PC-9 (cell line): ENCODE measurements at regions not wholly inside any gene's neighbourhood (a gene's known extent, or its start where the extent isn't known, plus 50 kb on each side); places are given as distances from the start of the nearest gene placed in this dataset.

Source experiments
- BruUV-seq: library from RNA; stranded (reverse); fragments of 400-500 nt; replicated peaks from 2 replicates; lab custom pipeline; 2021; lab: Mats Ljungman, UMichigan
- CTCF ChIA-PET: fragments of 300-600 bp; sonication (Branson Sonifier 250); formaldehyde crosslinking; loops from one replicate; lab custom pipeline; 2022; ENCODE audit warnings: antibody characterized with exemption; lab: Charles Lee
- POLR2A ChIA-PET: fragments of 300-600 bp; sonication (Branson Sonifier 250); formaldehyde crosslinking; loops from one replicate; lab custom pipeline; 2022; ENCODE audit warnings: antibody characterized with exemption; ENCODE audit not compliant: unreplicated experiment; lab: Charles Lee
- DNase-seq, 2 experiments: peaks; one replicate each; pipeline versions ENCODE4 v3.0.0 to v3.0.0-alpha.2; 2015 to 2022; ENCODE audit warnings: mixed read lengths in 1 of 2
- H2AFZ ChIP-seq: fragments of 200-600 bp; sonication (generic); 2 replicates; pipeline ENCODE4 v1.8.1; 2017; ENCODE audit warnings: antibody characterized with exemption
- H3F3A ChIP-seq: fragments of 200-600 bp; sonication (generic); 2 replicates; pipeline ENCODE4 v1.8.1; 2017; ENCODE audit warnings: antibody characterized with exemption, mild to moderate bottlenecking, low read depth; ENCODE audit not compliant: insufficient read depth
- H3K27ac ChIP-seq: fragments of 200-600 bp; sonication (generic); 2 replicates; pipeline ENCODE4 v1.6.1; 2016; ENCODE audit warnings: mixed run types
- H3K27me3 ChIP-seq: fragments of 200-600 bp; sonication (generic); 2 replicates; pipeline ENCODE4 v1.6.1; 2016; ENCODE audit warnings: low read depth, mixed run types; ENCODE audit not compliant: insufficient read depth
- H3K36me3 ChIP-seq: fragments of 200-600 bp; sonication (generic); 2 replicates; pipeline ENCODE4 v1.6.1; 2016; ENCODE audit warnings: low read depth, mixed run types
- H3K4me1 ChIP-seq: fragments of 200-600 bp; sonication (generic); replicated peaks from 2 replicates; pipeline ENCODE4 v1.6.1; 2016; ENCODE audit warnings: mixed run types; ENCODE audit not compliant: insufficient read depth
- H3K4me2 ChIP-seq: fragments of 200-600 bp; sonication (generic); 2 replicates; pipeline ENCODE4 v1.6.1; 2017; ENCODE audit warnings: mixed run types
- H3K4me3 ChIP-seq: fragments of 200-600 bp; sonication (generic); 2 replicates; pipeline ENCODE4 v1.6.1; 2016; ENCODE audit warnings: mixed run types
- H3K79me2 ChIP-seq: fragments of 200-600 bp; sonication (generic); 2 replicates; pipeline ENCODE4 v1.6.1; 2017; ENCODE audit warnings: low read depth, mixed run types
- H3K9me2 ChIP-seq: fragments of 200-600 bp; sonication (generic); 2 replicates; pipeline ENCODE4 v1.8.1; 2017; ENCODE audit warnings: mild to moderate bottlenecking; ENCODE audit not compliant: insufficient read depth
- H3K9me3 ChIP-seq: fragments of 200-600 bp; sonication (generic); 2 replicates; pipeline ENCODE4 v1.8.1; 2016; ENCODE audit warnings: low read depth; ENCODE audit not compliant: insufficient read depth
- H4K20me1 ChIP-seq: fragments of 200-600 bp; sonication (generic); 2 replicates; pipeline ENCODE4 v1.8.1; 2017; ENCODE audit not compliant: insufficient read depth
- CTCF ChIP-seq: fragments of 200-600 bp; sonication (generic); conservative IDR thresholded peaks from 2 replicates; pipeline ENCODE4 v1.6.1; 2017; ENCODE audit warnings: mixed run types, antibody characterized with exemption, mild to moderate bottlenecking, moderate library complexity
- EZH2 ChIP-seq: fragments of 200-600 bp; sonication (generic); IDR thresholded peaks from 2 replicates; pipeline ENCODE4 v1.8.0; 2017; ENCODE audit warnings: antibody characterized with exemption, low read depth
- intact Hi-C: fragments of 100-400 bp; cut with micrococcal nuclease; formaldehyde crosslinking; loops from one replicate; pipeline ENCODE4 v1.10.0; 2022; ENCODE audit not compliant: unreplicated experiment

- Histone ChIP-seq H3K4me3 (no peak overlapping the region), H3K4me1 (no peaks in the 10 kb centered on the region), H3K79me2 (no peaks in the 10 kb centered on the region), H3K4me2 (no peak overlapping the region), H3K36me3 (no peaks in the 10 kb centered on the region), H2AFZ (no peak overlapping the region), H3F3A (no peaks in the 10 kb centered on the region), H3K27me3 (peaks cover 60% of the 10 kb centered on the region), H3K27ac (no peak overlapping the region), H4K20me1 (no peaks in the 10 kb centered on the region), H3K9me2 (peaks cover under 1% of the 10 kb centered on the region; the same call in 1 of the 2 replicates), H3K9me3 (no peaks in the 10 kb centered on the region)
- TF ChIP-seq EZH2 (no peak), CTCF (no peak)
- BruUV-seq: no TSS peak
- CTCF ChIA-PET: no interaction called here
- intact Hi-C loops: no loop called here
- no peak for DNase-seq
- POLR2A ChIA-PET: interaction anchor here (0.7 kb wide), 1 partner anchor 60 kb away, joined by 5 read pairs; no protein-coding TSS in a partner anchor
Measured at GRCh38 chr2:236395067-236395466, 130.9 kb upstream of the ASB18 start.

GRCh38 chr2:236396818-236397350, 132.7 kb upstream of the ASB18 start:
- intact Hi-C loops: no loop called here
- Histone ChIP-seq H3K9me3 (no peaks in the 10 kb centered on the region), H3K79me2 (no peaks in the 10 kb centered on the region), H3K4me1 (no peaks in the 10 kb centered on the region), H3K27me3 (peaks cover 68% of the 10 kb centered on the region), H4K20me1 (no peaks in the 10 kb centered on the region), H3K4me3 (no peak overlapping the region), H3F3A (no peaks in the 10 kb centered on the region), H3K36me3 (no peaks in the 10 kb centered on the region), H3K4me2 (no peak overlapping the region), H3K9me2 (no peaks in the 10 kb centered on the region), H2AFZ (no peak overlapping the region), H3K27ac (no peak overlapping the region)
- ChIA-PET CTCF (no interaction called here), POLR2A (no interaction called here)
- DNase-seq: no peak
- no TSS peak for BruUV-seq
- TF ChIP-seq CTCF: no peak
- no peak for TF ChIP-seq EZH2

DNA sequence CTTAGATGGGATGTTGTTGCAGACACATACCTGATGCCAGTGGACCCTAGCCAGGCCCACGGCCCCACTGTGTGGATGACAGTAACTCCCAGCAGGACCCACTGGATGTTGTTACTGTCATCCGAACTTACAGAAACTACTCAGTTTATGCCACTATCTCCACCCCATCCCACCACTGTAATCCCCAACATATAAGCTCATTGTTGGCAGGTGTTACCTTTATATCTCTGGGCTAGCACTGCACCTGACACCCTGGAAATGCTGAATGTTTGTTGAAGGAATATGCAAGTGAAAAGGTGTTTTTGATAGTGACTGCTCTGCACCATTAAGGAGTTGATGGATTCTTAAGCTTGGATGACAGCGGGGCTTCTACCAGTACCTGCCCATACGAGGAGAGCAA, 133.5 kb upstream of the ASB18 start:
- Histone ChIP-seq H3K9me2 (no peaks in the 10 kb centered on the region), H3K36me3 (no peaks in the 10 kb centered on the region), H2AFZ (no peak overlapping the region), H3K4me1 (no peaks in the 10 kb centered on the region), H3K27me3 (peaks cover 73% of the 10 kb centered on the region), H3K9me3 (no peaks in the 10 kb centered on the region), H3K4me2 (no peak overlapping the region), H3K4me3 (no peak overlapping the region), H3F3A (no peaks in the 10 kb centered on the region), H3K27ac (no peak overlapping the region), H4K20me1 (no peaks in the 10 kb centered on the region), H3K79me2 (no peaks in the 10 kb centered on the region)
- ChIA-PET CTCF (no interaction called here), POLR2A (no interaction called here)
- DNase-seq: no peak
- TF ChIP-seq CTCF (no peak), EZH2 (no peak)
- no TSS peak for BruUV-seq
- intact Hi-C loops: no loop called here
